K562 (cell line): ENCODE measurements at regions not wholly inside any gene's neighbourhood (a gene's known extent, or its start where the extent isn't known, plus 50 kb on each side); places are given as distances from the start of the nearest gene placed in this dataset.

Experiments used
- FOXK2 ChIP-seq, 2 experiments: fragments of 450-650 bp; IDR thresholded peaks in 1 of 2; conservative IDR thresholded peaks in 1 of 2; 2 replicates each; pipeline ENCODE4 v1.6.1; 2016; ENCODE audit warnings: low read depth in 2 of 2, mild to moderate bottlenecking in 1 of 2
- KAT7 ChIP-seq: sonication (generic); formaldehyde crosslinking; IDR thresholded peaks from 2 replicates; pipeline ENCODE4 v1.8.0; 2022; ENCODE audit warnings: missing genetic modification reagents, mild to moderate bottlenecking, borderline replicate concordance

DNA sequence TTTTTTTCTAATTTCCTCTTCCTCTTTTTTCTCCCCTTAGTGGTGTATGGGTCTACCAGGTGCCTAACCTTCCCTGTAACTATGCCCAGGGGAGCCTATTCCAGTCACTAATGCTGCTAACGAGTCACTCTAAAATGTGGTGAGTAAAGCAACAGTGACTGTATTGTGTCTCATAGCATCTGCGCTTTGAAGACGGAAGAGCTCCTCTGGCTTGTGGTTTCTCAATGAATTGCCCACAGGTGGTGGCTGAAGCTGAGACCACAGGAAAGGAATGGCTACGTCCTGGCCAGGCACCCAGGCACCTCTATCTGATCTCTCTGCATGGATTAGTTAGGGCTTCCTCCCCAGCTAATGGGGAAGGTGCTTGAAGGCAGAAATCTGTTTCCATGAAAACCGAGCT is 763.5 kb upstream of the FRG1 start:
- no peak for TF ChIP-seq KAT7 (CRISPR knock-in tag)
- no peak for TF ChIP-seq FOXK2 (conservative IDR thresholded peaks at IDR 0.05 in 1 of 2, IDR thresholded peaks at IDR 0.05 in 1 of 2; ENCODE audit: low read depth in 2 of 2)
